ENCODE measurements at regions not wholly inside any gene's neighbourhood (a gene's known extent, or its start where the extent isn't known, plus 50 kb on each side); places are given as distances from the start of the nearest gene placed in this dataset.

DNA sequence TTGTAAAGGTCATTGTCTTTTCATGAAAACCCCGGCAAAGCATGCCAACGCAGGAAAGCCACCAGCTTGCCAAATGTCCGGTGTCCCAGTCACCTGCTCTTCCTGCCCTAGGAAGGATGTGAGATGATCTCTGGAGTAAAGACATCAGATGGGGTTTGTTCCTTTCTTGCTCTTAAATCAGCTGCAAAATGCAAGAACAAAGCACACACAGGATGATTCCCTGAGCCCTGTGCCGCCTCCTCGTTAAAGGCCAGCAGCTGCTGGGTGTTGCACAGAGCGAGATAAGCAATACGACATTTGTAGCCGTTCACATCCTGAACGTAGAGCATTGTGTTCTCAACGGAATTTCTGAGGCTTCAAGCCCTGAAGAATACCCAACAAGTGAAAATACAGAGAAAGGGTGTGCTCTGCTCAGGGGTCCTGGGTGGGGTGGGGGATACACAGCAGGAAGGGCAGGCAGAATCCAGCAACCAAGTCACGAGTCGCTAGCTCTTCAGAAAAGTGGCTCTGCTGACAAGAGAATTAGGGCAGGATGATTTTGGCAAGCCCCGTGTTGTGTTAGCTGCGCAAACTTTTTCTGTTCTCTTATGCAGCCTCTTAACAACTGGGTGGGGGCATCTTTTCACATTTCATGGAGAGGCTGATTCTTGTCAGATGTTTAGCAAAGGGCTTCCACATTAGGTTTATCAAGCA, 229.2 kb upstream of the MAP3K1 start:
- no peak for DNase-seq

DNA sequence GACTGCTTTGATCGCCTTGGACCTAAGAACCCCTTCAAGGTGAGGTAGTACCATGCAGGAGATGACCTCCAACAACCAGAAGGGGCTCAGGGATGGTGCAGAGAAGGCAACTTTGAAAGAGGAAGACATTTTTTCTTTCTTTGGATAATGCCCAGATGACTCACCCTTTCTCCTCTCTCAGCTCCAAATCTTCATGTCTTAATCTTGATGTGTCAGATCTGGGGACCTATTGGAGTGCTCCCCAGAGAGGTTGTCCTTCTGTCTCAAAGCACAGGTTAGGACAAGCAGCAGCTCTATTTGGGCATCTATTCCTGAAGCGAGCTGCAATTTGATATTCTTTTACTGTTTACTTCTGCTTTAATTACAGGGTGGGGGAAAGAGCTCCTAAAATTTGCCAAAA, 229.9 kb upstream of the MAP3K1 start:
- DNase-seq, result no peak

DNA sequence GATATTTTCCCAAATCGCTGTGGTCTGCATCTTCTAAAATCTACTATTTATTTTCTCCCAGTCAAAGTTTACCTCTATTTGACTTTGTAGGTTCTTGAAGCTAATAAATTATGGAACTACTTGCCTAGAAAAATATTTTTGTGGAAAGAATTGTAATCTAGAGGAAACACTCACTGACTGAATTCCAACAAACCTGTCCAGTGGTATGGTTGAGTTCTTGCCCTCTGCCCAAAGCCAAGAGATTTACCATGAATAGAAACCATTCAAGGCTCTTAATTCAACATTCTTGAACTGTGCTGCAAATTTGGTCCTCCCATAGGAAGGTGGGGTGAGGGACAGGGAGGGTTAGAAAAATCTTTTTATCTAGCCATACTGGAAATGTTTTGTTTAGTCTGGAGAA, 233.9 kb upstream of the MAP3K1 start:
- DNase-seq, result no peak

DNA sequence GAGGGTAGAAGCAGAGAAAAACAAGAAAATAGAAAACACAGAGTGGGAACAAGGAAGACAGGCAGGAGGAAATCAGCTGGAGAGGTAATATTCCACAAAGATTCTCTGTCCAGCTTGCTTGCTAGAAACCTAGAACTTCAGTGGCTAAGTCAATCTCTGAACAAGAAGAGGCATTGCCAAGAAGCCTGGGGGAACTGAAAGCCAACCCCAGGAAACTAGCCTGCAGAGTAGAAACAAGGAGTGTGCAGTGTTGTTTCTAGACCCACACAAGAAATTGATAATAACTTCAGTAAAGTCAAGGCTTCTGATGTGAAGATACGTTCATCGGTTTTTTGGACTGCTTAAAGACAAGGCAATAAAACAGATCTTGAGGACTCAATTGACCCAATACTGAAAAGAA, 234.5 kb upstream of the MAP3K1 start:
- DNase-seq, result no peak

DNA sequence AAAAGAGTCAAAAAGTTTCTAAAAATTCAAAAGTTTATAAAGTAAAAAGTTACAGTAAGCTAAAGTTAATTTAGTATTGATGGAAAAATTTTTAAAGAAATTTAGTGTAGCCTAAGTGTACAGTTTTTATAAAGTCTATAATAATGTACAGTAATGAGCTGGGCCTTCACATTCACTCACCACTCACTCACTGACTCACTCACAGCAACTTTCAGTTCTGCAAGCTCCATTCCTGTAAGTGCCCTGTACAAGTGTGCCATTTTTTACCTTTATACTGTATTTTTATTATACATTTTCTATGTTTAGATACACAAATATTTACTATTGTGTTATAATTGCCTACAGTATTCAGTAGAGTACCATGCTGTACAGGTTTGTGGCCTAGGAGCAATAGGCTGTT, 239.5 kb upstream of the MAP3K1 start:
- no peak for DNase-seq

DNA sequence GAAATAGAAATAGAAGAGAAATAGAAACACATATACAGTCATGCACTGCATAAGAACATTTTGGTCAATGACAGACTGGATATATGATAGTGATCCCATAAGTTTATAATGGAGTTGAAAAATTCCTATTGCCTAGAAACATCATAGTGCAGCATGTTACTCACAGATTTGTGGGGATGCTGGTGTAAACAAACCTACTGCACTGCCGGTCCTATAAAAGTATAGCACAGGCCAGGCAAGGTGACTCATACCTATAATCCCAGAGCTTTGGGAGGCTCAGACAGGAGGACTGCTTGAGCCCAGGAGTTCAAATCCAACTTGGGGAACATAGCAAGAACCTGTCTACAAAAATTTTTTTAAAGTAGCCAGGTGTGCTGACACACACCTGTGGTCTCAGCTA, 240.6 kb upstream of the MAP3K1 start:
- DNase-seq, result no peak

DNA sequence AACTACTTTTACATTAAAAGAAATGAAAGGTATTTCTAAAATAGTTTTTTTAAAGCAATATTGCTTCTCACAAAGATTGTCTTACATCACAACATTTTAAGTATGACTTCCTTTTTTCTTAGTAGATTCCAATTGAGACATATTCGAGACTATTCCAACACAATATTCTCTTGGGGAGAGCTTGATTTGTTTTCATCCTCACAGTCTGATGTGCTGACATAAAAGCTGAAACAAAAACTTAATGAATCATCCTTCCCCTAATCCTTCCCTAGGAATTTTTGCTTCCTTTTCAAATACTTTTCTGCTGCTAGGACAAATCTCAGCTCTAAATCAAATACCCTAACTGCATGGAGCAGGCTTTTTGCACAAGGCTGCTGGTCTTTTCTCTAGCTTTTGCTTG, 245.8 kb upstream of the MAP3K1 start:
- no peak for DNase-seq

DNA sequence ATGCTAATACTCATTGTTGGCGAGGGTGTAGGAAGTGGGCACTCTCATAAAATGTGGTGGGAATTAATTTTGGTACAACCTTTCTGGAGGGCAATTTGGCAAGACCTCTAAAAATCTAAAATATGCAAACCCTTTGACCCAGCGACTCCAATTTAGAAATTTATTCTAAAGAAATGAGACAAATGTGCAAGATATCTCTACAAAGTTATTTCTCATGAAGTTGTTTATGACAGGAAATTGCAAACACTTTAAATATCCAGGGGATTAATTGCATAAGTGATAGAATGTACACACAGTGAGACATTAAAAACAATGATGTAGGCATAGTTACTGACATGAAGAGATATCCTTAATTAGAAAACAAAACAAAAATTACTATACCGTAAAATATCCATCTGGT, 246.3 kb upstream of the MAP3K1 start:
- DNase-seq, result no peak

DNA sequence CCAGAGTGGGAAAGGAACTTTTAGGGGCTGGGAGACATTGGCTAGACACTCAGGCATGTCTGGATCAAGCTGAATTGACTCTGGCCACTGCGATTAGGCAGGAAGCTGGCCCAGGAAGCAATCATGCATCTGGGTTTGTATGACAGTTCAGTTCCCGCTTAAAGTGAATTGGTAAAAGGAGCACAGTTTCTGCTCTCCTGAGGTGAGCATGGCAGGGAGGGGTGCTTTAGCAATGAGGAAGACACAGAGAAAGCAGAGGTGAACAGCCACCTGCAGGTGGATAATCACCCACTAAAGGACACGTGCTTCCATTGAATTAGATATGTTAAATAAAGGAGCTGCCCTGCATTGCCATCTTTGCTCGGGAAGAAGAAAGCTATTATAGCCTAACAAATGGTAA, 248.1 kb upstream of the MAP3K1 start:
- no peak for DNase-seq

DNA sequence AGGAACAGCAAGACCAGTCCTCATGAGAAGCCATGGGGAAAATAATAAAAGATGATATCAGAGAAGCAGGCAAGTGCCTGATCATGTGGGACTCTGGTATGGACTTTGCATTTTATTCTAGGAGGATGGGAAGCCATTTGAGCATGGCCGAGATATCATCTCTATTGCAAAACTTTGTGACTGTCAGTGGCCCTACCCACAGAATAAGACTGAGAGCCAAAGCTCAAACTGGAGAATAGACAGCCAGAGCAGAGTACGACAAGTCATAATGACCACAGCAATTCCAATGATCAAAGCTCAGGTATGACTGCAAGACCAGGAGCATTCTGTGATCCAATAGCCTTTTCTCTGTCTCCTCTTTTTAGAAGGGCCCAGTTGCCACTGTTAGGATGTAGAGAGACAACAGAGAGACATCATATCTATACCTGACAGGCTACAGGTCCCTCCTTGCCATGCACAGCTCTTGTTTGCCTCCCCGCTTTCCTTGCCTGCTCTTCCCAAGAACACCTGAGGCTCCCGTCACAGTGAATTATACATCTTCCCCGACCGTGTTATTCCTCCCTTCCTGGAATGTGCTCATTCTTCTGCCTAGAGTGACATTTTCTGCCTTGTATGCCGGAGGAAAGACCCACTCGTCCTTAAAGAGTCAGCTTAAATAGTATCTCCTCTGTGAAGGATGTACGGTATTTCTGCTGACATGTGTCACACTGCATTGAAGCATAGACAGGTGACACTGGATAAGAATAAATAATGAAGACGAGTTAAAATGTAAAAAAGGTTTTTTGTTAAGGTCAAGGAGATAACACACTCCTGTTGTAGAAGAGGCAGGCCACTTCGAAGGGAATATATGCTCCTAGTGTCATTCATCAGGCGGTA, 248.7 kb upstream of the MAP3K1 start:
- no peak for DNase-seq

DNA sequence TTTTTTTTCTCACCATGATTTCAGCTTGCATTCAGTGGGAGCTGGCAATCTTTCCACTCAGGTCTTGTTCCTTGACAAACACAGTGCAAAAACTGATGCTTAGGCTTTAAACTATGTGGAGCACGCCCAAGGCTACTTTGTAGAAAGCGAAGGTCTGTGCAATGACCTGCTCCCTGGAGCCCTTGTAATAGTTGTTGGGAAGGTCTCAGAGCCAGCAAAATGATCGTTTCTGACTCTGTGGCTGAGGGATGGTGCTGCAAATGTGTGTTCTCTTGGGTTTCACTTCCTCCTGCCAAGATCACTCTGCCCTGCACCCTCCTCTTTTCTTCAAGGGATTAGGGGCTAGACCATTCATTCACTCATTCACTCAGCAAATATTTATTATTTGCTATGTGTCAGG, 249.7 kb upstream of the MAP3K1 start:
- no peak for DNase-seq

DNA sequence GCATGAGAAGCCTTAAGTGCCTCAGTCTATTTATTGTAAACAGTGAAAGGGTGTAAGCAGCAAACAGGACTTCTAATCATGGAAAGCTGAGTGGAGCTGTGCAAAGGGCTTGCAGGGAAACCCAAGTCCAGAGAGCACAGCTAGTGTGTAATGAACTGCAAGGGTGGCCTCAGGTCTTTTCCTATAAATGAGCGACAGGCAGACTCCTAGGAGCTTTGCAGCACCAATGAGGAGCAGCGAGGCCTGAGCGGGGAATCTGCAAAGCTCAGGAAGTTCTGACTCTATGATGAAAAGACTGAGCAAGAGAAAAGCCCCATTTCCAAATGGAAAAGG, 250.1 kb upstream of the MAP3K1 start:
- no peak for DNase-seq

DNA sequence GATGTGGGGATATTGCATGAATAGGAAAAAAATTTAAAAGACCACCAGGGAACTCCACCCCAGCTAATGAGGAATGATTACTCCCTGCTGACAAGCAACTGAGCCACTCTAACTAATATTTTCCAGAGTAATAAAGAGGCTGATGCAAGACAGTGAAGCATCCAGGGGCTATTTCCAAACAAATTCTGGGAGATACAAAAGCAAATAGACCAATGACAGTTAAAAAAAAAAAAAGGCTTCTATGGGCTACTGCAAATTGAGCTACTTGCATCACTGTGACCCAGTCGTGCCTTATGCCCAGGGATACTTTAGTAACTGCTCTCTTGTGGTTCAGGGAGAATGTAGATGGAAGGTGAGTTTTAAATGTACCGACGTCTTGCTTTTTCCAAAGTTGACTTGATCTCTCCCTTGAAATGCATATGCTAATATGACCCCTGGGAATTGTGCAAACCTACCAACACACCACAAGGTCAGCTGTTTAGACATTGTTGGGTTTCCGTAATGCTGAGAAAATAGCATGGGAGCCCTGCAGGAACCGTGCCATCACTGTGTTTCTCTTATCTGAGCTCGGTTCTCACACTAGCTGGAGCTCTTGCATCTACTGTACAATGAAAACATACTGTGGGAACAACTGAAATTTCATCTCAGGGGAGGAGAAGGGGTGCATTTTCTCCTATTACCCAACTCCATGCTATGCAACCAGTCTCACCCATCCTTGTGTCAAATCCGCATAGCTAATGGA, 250.6 kb upstream of the MAP3K1 start:
- DNase-seq, result no peak

DNA sequence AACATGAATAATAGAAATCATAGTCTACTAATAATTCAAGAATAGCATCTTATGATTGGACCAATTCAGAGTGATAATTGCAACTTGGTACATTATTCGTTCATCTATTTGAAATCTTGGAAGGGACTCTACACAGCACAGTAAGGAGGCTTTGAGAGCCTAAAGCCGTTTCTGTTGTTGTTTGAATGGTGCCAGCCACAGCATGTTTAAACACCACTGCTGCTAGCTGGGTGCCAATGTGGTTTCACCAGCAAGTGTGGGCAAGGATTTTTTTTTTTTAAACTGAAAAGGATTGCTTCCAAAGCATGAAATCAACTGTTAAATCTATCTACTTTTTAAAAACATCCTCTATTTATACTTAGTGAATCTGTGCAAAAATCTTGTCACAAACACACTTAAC, 253.9 kb upstream of the MAP3K1 start:
- no peak for DNase-seq

DNA sequence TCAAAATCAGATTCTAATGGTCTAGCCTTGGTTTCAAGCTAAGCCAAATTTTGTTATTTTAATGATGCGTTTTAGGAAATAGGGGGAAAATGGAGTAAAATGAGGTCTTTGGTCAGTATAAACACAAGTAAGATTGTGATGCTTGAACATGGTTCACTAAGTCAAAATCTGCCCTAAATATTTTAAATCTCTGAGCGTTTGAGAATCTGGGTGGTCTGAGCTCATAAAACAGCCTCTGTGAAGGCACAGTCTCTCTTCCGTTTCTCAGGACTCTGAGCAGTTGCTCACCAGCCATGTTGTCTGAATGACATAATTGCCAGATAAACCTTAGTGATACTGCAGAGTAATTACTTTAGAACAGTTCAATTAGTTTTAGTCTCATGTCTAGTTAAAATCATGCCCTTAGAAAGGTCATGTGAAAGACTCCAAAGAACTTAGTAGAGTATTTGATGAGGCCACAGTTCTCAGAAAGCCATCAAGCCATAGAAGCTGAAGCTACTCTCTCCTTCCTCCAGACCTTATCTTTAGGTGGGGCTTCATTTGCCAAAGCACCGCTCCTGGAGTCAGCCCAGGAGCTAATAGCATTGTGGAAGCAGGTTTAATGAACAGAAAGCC, 257.1 kb upstream of the MAP3K1 start:
- no peak for DNase-seq

DNA sequence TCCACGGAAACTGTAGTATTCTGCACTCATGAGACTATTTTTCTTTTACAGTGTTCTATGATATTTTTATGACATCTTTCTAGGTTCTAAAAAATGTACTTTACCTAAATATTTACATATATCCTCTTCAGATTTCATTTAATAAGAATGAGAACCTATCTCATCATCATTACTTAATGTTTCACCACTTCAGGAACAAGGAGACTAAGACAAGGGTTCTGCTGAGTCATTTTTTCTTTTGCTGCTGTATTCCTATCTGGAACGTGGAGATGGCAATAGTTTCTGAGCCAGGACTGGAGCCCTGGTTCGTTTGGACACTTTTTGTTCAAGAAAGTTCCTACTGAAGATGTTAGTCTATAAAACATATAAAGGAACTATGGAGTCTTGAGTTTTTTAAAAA, 258.2 kb upstream of the MAP3K1 start:
- no peak for DNase-seq

DNA sequence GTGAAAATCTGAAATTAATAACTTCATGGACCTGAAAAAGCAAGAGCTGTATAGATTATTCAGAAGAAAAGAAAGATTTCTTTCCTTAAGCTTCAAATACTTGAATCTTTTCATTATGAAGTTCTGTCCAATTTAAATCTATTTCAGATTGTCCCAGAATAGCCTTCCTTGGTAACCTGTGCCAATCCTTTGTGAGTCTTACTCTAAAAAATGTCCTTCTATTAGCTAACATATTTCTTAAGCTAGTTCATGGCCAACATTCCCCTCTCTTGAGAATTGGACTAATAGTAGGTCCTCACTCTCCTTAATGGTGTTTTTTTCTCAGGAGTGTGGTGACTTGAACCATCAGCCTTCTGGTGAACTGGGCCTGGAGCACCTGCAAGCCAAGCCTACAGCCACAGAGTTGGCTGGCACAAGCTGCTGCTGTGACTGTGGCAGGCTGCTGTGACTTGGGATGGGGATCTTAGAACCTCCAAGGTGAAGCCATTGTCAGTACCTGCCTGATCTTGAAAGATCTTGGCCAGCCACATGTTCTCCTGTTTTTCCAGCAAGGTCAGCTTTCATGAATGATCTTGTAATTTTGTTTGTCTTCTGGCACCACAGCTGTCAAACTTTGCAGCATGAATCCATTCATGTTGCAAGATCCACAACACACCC, 262.6 kb upstream of the MAP3K1 start:
- DNase-seq, result no peak

DNA sequence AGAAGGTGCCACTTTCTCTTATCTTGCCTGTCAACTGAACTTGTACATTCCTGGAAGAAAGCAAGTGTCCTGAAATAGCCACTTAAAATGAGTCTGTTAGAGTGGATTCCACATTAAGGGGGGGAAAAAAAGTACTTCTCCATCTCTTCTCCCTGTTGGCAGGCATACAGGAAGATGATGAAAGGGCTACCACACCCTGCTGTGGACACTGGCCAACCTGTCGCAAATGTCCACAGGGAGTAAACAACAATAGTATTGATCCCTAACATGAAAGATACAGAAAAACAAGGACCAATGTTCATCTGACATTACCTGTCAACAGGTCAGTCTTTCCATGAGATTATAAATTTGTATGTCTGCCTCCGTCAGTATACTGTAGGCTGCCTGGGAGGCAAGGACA, 265.1 kb upstream of the MAP3K1 start:
- DNase-seq, result no peak

DNA sequence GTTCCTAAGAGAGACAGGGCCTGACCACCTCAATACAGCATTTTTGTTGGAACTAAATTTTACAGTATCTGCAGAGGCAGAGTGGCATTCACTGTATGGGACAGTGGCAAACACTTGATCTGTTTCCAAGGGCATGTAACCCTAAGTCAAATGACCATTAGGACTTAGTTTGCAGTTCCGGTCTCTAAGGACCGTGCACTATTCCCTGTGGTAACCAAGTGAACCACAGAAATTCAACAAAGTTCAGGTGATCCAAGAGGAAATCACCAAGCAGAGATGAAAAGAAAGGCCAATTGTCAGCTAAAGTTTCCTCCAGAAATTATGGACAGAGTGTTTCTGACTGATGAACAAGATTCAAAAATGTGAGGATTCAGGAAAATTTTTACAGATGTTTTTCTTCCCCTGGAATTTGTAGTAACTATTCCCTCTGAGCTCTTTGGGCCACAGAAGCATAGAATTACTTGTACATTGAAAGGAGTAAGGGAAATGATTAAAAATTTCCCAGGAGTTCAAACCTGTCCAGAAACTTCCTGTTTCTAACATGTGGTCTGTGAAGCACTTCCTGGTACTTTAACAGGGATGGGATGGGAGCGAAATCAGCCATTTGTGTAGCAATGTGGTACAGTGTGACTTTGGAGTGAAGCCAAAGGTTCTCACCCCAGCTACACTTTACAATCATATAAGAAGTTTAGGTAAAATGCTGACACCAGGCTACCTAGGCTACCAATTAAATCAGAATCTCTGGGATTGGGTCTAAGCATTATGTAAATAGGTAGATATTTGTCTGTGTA, 266.1 kb upstream of the MAP3K1 start:
- DNase-seq, result no peak

DNA sequence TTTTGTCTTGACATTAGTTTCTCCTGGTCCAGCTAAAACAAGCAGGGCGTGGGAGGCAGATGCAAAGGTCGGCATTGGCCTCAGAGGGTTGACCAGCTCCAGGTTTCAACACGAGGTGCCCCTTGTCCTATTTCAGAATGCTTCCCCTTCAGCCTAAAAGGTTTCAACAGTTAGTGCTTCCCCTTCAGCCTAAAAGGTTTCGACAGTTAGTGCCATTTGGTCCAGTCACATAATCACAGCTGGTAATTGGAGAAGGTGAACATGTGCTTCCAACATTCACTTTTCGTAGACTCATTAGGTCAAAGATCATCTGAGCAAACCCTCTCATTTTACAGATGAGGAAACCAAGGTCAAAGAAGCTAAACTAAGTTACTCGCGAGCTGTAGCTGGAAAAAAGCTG, 270.3 kb upstream of the MAP3K1 start:
- no peak for DNase-seq

DNA sequence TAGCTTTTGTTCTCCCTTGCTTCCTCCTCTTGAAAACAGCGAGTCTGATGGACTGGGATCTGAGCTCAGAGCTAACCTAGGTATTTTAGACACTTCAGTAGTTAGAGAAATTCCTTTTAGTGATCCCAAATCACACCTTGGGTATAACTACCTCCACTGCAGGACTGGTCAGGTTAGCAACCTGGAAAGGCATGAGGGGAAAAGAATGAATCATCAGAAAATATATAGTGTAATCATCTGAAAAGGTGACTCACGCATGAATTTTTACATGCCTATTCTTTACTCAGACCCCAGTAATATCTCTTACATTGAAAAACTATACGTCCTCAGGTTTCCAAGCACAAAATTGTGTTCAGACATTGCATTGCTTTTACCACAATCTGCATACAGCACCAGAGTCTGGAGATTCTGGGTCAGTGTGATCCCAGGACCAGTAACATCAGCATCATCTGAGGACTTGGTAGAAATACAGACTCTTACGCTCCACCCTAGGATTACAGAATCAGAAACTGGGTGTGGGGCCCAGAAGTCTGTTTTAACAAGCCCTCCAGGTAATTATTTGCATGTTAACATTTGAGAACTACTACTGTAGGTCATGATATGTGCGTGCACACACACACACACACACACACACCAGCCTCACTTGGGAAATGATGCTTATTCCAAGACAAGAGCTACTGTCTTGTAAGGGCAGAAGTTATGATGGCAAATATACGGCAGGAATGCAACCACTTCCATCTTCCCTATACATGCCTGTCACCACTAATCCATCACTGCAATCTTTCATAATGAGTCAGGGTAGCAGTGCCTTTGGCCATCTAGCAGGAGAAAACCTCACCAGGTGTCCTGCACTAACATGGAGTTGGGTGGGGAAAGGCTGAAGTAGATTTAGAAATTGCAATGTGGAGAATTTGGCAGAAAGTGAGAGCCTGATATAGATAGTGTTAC, 271.6 kb upstream of the MAP3K1 start:
- no peak for DNase-seq

Data from activated naive CD4-positive, alpha-beta T cell treated with anti-CD3 and anti-CD28 coated beads, Interleukin-2, amount 50 U/mL, for 16 hours (primary cell).